ENCODE measurements at regions not wholly inside any gene's neighbourhood (a gene's known extent, or its start where the extent isn't known, plus 50 kb on each side); places are given as distances from the start of the nearest gene placed in this dataset.

GRCh38 chr7:15782656-15783055, 96.2 kb upstream of the MEOX2 start:
- DNase-seq (ENCODE audit: low spot score), result no peak
- Histone ChIP-seq H3K4me3 (ENCODE audit: low read depth in 1 of 3, low read length in 3 of 3) (no peak overlapping the region), H3K9me3 (ENCODE audit: control insufficient read depth in 4 of 4, low read length in 3 of 4) (no peaks in the 10 kb centered on the region), H3K27me3 (ENCODE audit: control insufficient read depth in 4 of 4, insufficient read depth in 4 of 4, low read length in 3 of 4) (no peaks in the 10 kb centered on the region), H3K27ac (ENCODE audit: low read depth in 1 of 2, low read length in 2 of 2) (no peak overlapping the region), H3K4me1 (ENCODE audit: control insufficient read depth in 4 of 4, insufficient read depth in 4 of 4, low read length in 3 of 4) (no peaks in the 10 kb centered on the region), H3K9ac (ENCODE audit: low read depth in 1 of 2, low read length in 2 of 2) (no peak overlapping the region), H3K36me3 (ENCODE audit: control insufficient read depth in 4 of 4, insufficient read depth in 3 of 4, low read depth in 1 of 4, low read length in 3 of 4) (no peaks in the 10 kb centered on the region)
- TF ChIP-seq GABPA (IDR thresholded peaks at IDR 0.05 in 1 of 2, conservative IDR thresholded peaks at IDR 0.05 in 1 of 2) (no peak), TAF1 (conservative IDR thresholded peaks at IDR 0.05) (no peak), SP1 (IDR thresholded peaks at IDR 0.05) (no peak), ZBTB33 (IDR thresholded peaks at IDR 0.05) (no peak), NR2F2 (IDR thresholded peaks at IDR 0.05) (no peak), ATF3 (IDR thresholded peaks at IDR 0.05) (no peak), RAD21 (IDR thresholded peaks at IDR 0.05) (no peak)
- 88% methylated on average over 2 of the region's 2 CpGs for WGBS

- no peaks in the 10 kb centered on the region for H3K9me3 ChIP-seq (ENCODE audit: control insufficient read depth in 4 of 4, low read length in 3 of 4)
Observed at GRCh38 chr7:15781944-15782343, 95.5 kb upstream of the MEOX2 start.

More at GRCh38 chr7:15781944-15782343, 95.5 kb upstream of the MEOX2 start:
- Histone ChIP-seq H3K9ac (ENCODE audit: low read depth in 1 of 2, low read length in 2 of 2) (no peak overlapping the region), H3K36me3 (ENCODE audit: control insufficient read depth in 4 of 4, insufficient read depth in 3 of 4, low read depth in 1 of 4, low read length in 3 of 4) (no peaks in the 10 kb centered on the region), H3K27me3 (ENCODE audit: control insufficient read depth in 4 of 4, insufficient read depth in 4 of 4, low read length in 3 of 4) (no peaks in the 10 kb centered on the region), H3K4me1 (ENCODE audit: control insufficient read depth in 4 of 4, insufficient read depth in 4 of 4, low read length in 3 of 4) (no peaks in the 10 kb centered on the region), H3K4me3 (ENCODE audit: low read depth in 1 of 3, low read length in 3 of 3) (no peak overlapping the region), H3K27ac (ENCODE audit: low read depth in 1 of 2, low read length in 2 of 2) (no peak overlapping the region)
- WGBS, result 86% methylated on average over 2 of the region's 2 CpGs
- no peak for DNase-seq (ENCODE audit: low spot score)
- TF ChIP-seq RXRA (IDR thresholded peaks at IDR 0.05) (no peak), JUND (IDR thresholded peaks at IDR 0.05) (no peak), CTCF (IDR thresholded peaks at IDR 0.05; ENCODE audit: low read depth, low read length, missing input control) (no peak), MAX (IDR thresholded peaks at IDR 0.05) (no peak), TAF1 (conservative IDR thresholded peaks at IDR 0.05) (no peak), FOXA2 (IDR thresholded peaks at IDR 0.05) (no peak), EGR1 (IDR thresholded peaks at IDR 0.05; ENCODE audit: low read depth in 2 of 2) (no peak), RAD21 (IDR thresholded peaks at IDR 0.05) (no peak), HNF4A (conservative IDR thresholded peaks at IDR 0.05) (no peak), GABPA (IDR thresholded peaks at IDR 0.05 in 1 of 2, conservative IDR thresholded peaks at IDR 0.05 in 1 of 2) (no peak), SP1 (IDR thresholded peaks at IDR 0.05) (no peak), ZBTB33 (IDR thresholded peaks at IDR 0.05) (no peak), NR2F2 (IDR thresholded peaks at IDR 0.05) (no peak), ATF3 (IDR thresholded peaks at IDR 0.05) (no peak), YY1 (IDR thresholded peaks at IDR 0.05) (no peak)

All from liver (tissue), 8 donors.